Spleen (tissue), 7 donors: ENCODE measurements at regions not wholly inside any gene's neighbourhood (a gene's known extent, or its start where the extent isn't known, plus 50 kb on each side); places are given as distances from the start of the nearest gene placed in this dataset.

Experiments used
- CTCF ChIP-seq, 11 experiments: fragments of 200-600 bp in 7 of 11; fragments of 450-650 bp in 4 of 11; sonication (generic) in 4 of 11; IDR thresholded peaks in 8 of 11; conservative IDR thresholded peaks in 3 of 11; 1 replicate in 7 of 11; 2 replicates in 4 of 11; pipeline versions ENCODE4 v1.4.0 to v1.8.0; 2016 to 2021; ENCODE audit warnings: antibody characterized with exemption in 11 of 11, inconsistent platforms in 4 of 11, mild to moderate bottlenecking in 1 of 11
- POLR2A ChIP-seq, 3 donors: fragments of 450-650 bp; IDR thresholded peaks; one replicate each; pipeline ENCODE4 v1.5.1; 2017; ENCODE audit warnings: antibody characterized with exemption in 3 of 3, mild to moderate bottlenecking in 1 of 3
- POLR2AphosphoS5 ChIP-seq, 3 donors: sonication (generic); formaldehyde crosslinking; IDR thresholded peaks; one replicate each; pipeline ENCODE4 v1.5.1; 2017; ENCODE audit warnings: antibody characterized with exemption in 3 of 3
- donor health status: DM: no; HTN: no; CAD: no; lungs with moderate emphysema.
- donor health status: DM: no; HTN: no; CAD: no.
- donor health status: DM: no; HTN: no; CAD: no.

- TF ChIP-seq POLR2AphosphoS5 (IDR thresholded peaks at IDR 0.05) = no peak
- no peak for TF ChIP-seq POLR2A (IDR thresholded peaks at IDR 0.05)
- no peak for TF ChIP-seq CTCF (IDR thresholded peaks at IDR 0.05 in 8 of 11, conservative IDR thresholded peaks at IDR 0.05 in 3 of 11)
Observed at GRCh38 chr5:136676685-136677084, 311.3 kb upstream of the TRPC7 start.
